CD14-positive monocyte (primary cell): ENCODE measurements at regions not wholly inside any gene's neighbourhood (a gene's known extent, or its start where the extent isn't known, plus 50 kb on each side); places are given as distances from the start of the nearest gene placed in this dataset.

Source experiments
- DNase-seq, 3 donors: peaks; one replicate each; pipeline ENCODE4 v3.0.0-alpha.2; 2011 to 2022
- H2AFZ ChIP-seq: 2 replicates; pipeline ENCODE4 v1.6.0; 2012; ENCODE audit warnings: mild to moderate bottlenecking, low read depth, low read length, inconsistent platforms; ENCODE audit not compliant: insufficient read depth, poor library complexity, severe bottlenecking
- H3K27ac ChIP-seq, 2 donors: 1 replicate in 1 of 2; 2 replicates in 1 of 2; pipeline ENCODE4 v1.5.1; 2012 to 2013; ENCODE audit warnings: low read length in 2 of 2, control low read depth in 1 of 2, inconsistent platforms in 1 of 2, low read depth in 1 of 2, mild to moderate bottlenecking in 1 of 2
- H3K27me3 ChIP-seq, 2 donors: one replicate each; pipeline versions ENCODE4 v1.6.0 to v1.6.1; 2011 to 2013; ENCODE audit warnings: low read length in 2 of 2; ENCODE audit not compliant: control insufficient read depth in 2 of 2, insufficient read depth in 2 of 2
- H3K36me3 ChIP-seq, 2 donors: replicated peaks in 1 of 2; 1 replicate in 1 of 2; 2 replicates in 1 of 2; pipeline versions ENCODE4 v1.5.1 to v1.6.1; 2012 to 2013; ENCODE audit warnings: low read length in 2 of 2, control low read depth in 1 of 2, inconsistent platforms in 1 of 2, mild to moderate bottlenecking in 1 of 2; ENCODE audit not compliant: insufficient read depth in 2 of 2, control insufficient read depth in 1 of 2
- H3K4me1 ChIP-seq, 2 donors: 1 replicate in 1 of 2; 2 replicates in 1 of 2; pipeline versions ENCODE4 v1.5.1 to v1.6.1; 2012 to 2013; ENCODE audit warnings: low read length in 2 of 2, control low read depth in 1 of 2, inconsistent platforms in 1 of 2, mild to moderate bottlenecking in 1 of 2, moderate library complexity in 1 of 2; ENCODE audit not compliant: insufficient read depth in 2 of 2, control insufficient read depth in 1 of 2
- H3K4me2 ChIP-seq: replicated peaks from 2 replicates; pipeline ENCODE3; 2012; ENCODE audit warnings: low read length, moderate library complexity, mild to moderate bottlenecking; ENCODE audit not compliant: poor library complexity, severe bottlenecking; ENCODE audit errors: extremely low read depth
- H3K4me3 ChIP-seq, 3 experiments: fragments of 200-600 bp in 1 of 3; sonication (generic) in 1 of 3; replicated peaks in 1 of 3; 1 replicate in 2 of 3; 2 replicates in 1 of 3; pipeline ENCODE4 v1.5.1; 2011 to 2013; ENCODE audit warnings: low read length in 3 of 3, mild to moderate bottlenecking in 3 of 3, control low read depth in 2 of 3, low read depth in 2 of 3, inconsistent platforms in 1 of 3, moderate library complexity in 1 of 3
- H3K79me2 ChIP-seq: 2 replicates; pipeline ENCODE4 v1.6.0; 2012; ENCODE audit warnings: mild to moderate bottlenecking, control low read depth, inconsistent platforms, low read length, moderate library complexity; ENCODE audit not compliant: insufficient read depth
- H3K9ac ChIP-seq: 2 replicates; pipeline ENCODE4 v1.6.0; 2017; ENCODE audit warnings: low read length, mild to moderate bottlenecking; ENCODE audit not compliant: insufficient read depth, poor library complexity, severe bottlenecking
- H3K9me3 ChIP-seq, 2 donors: replicated peaks in 1 of 2; 1 replicate in 1 of 2; 2 replicates in 1 of 2; pipeline versions ENCODE4 v1.5.1 to v1.6.1; 2012 to 2013; ENCODE audit warnings: low read length in 2 of 2, control low read depth in 1 of 2; ENCODE audit not compliant: control insufficient read depth in 1 of 2, insufficient read depth in 1 of 2
- H4K20me1 ChIP-seq: 2 replicates; pipeline ENCODE4 v1.6.0; 2012; ENCODE audit warnings: mild to moderate bottlenecking, low read length, control low read depth, moderate library complexity; ENCODE audit not compliant: insufficient read depth
- H3K27ac Mint-ChIP-seq, 7 donors: one replicate each; pipeline ENCODE4 v1.8.0; 2020; ENCODE audit warnings: mild to moderate bottlenecking in 7 of 7, mixed read lengths in 7 of 7, moderate library complexity in 6 of 7, inconsistent platforms in 2 of 7
- H3K27me3 Mint-ChIP-seq, 3 donors: one replicate each; pipeline ENCODE4 v1.8.0; 2021 to 2022; ENCODE audit warnings: low read depth in 3 of 3, mild to moderate bottlenecking in 3 of 3, mixed read lengths in 3 of 3, moderate library complexity in 3 of 3, inconsistent platforms in 1 of 3
- H3K36me3 Mint-ChIP-seq, 2 donors: one replicate each; pipeline ENCODE4 v1.8.0; 2020; ENCODE audit warnings: mixed read lengths in 2 of 2, inconsistent platforms in 1 of 2, mild to moderate bottlenecking in 1 of 2
- H3K4me1 Mint-ChIP-seq: one replicate; pipeline ENCODE4 v1.8.0; 2020; ENCODE audit warnings: mild to moderate bottlenecking, mixed read lengths
- H3K4me3 Mint-ChIP-seq, 2 donors: one replicate each; pipeline ENCODE4 v1.8.0; 2020; ENCODE audit warnings: mild to moderate bottlenecking in 2 of 2, mixed read lengths in 2 of 2, moderate library complexity in 1 of 2
- H3K9me3 Mint-ChIP-seq, 7 donors: one replicate each; pipeline ENCODE4 v1.8.0; 2020 to 2022; ENCODE audit warnings: mixed read lengths in 7 of 7, mild to moderate bottlenecking in 6 of 7, moderate library complexity in 6 of 7, inconsistent platforms in 2 of 7
- CTCF ChIP-seq: fragments of 200-600 bp; IDR thresholded peaks from one replicate; pipeline ENCODE4 v1.8.0; 2022; ENCODE audit warnings: antibody characterized with exemption, mild to moderate bottlenecking
- WGBS: methylation state at CpG from one replicate; pipeline ENCODE4 v1.1.5; 2013; ENCODE audit warnings: missing lambda C conversion rate; ENCODE audit not compliant: insufficient coverage; 5-methylcytosine and 5-hydroxymethylcytosine counted together
- intact Hi-C, 2 donors: fragments of 100-400 bp; cut with micrococcal nuclease; formaldehyde crosslinking; loops; one replicate each; pipeline versions ENCODE4 v1.15.0 to v1.15.1; 2023

DNA sequence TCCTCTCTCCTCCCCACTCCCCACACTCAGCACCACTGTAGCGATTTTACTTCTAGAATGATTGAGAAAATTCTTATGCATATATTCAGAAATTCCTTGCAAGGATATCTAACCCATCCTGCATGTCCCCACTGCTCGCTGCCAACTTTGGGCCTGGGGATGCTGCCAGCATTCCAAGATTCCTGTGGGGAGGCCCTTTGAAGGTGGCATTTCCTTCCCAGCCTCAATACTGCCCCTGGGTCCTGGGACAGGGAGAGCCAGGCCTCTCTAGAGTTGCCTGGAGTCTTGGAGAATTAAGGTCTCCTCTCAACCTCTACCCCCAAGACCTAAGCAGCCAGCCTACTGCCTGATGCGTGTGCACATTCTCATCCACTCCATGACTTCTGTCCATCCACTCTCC is 303.5 kb downstream of the NEBL start:
- no peak overlapping the region for H3K4me2 ChIP-seq
- no peak for DNase-seq
- H3K4me3 ChIP-seq, result no peak overlapping the region
- WGBS, result 93% methylated on average over 2 of the region's 3 CpGs
- no peaks in the 10 kb centered on the region for H3K36me3 ChIP-seq
- H3K9me3 ChIP-seq, result no peaks in the 10 kb centered on the region
- no peak overlapping the region for H3K27ac ChIP-seq
- no peaks in the 10 kb centered on the region for H3K4me1 ChIP-seq
- H3K79me2 ChIP-seq, result no peaks in the 10 kb centered on the region
- TF ChIP-seq CTCF, result no peak
- no peak overlapping the region for H3K27ac Mint-ChIP-seq
- H3K9me3 Mint-ChIP-seq, result peaks cover 0 to 3% (median 0%) of the 10 kb centered on the region in 7 donors
- H3K36me3 Mint-ChIP-seq, result no peaks in the 10 kb centered on the region
- no peak overlapping the region for H2AFZ ChIP-seq
- peaks cover 5% of the 10 kb centered on the region for H3K4me1 Mint-ChIP-seq
- intact Hi-C loops, result no loop called here
- no peak overlapping the region for H3K4me3 Mint-ChIP-seq
- H4K20me1 ChIP-seq, result no peaks in the 10 kb centered on the region
- no peaks in the 10 kb centered on the region for H3K27me3 ChIP-seq
- H3K9ac ChIP-seq, result no peak overlapping the region
- peaks cover 0 to 2% (median 0%) of the 10 kb centered on the region in 3 donors for H3K27me3 Mint-ChIP-seq

DNA sequence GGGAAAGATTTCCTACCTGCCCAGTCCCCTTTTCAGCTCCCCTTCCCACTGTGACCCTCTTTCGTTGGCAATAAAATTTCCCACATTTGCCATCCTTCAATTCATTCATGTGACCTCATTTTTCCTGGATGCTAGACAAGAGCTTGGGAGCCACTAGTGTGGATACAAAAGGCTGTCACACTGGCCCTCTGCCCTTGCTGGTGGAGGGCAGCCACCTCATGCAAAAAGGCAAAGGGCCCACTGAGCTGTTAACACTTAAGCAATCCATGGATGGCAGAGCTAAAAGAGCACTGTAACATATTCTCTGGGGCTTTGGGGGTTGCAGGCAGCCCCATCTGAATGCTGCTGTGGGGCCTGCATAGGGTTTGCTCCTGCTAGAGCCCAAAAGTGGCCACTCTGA is 315.1 kb downstream of the NEBL start:
- Mint-ChIP-seq H3K36me3 (no peaks in the 10 kb centered on the region), H3K27me3 (no peaks in the 10 kb centered on the region), H3K4me1 (no peaks in the 10 kb centered on the region), H3K9me3 (peaks cover 14 to 33% (median 26%) of the 10 kb centered on the region in 7 donors), H3K27ac (peak overlapping the region in 1 of 7 donors; percentile 40), H3K4me3 (no peak overlapping the region)
- Histone ChIP-seq H3K27me3 (no peaks in the 10 kb centered on the region), H3K4me3 (no peak overlapping the region), H3K9ac (no peak overlapping the region), H3K4me2 (no peak overlapping the region), H3K4me1 (no peaks in the 10 kb centered on the region), H2AFZ (no peak overlapping the region), H3K79me2 (no peaks in the 10 kb centered on the region), H3K27ac (no peak overlapping the region), H3K9me3 (peaks cover 28% of the 10 kb centered on the region in 2 donors), H3K36me3 (no peaks in the 10 kb centered on the region), H4K20me1 (no peaks in the 10 kb centered on the region)
- intact Hi-C loops, result no loop called here
- WGBS, result 100% methylated on average over 1 of the region's 1 CpG
- no peak for DNase-seq
- no peak for TF ChIP-seq CTCF
